ENCODE measurements at regions not wholly inside any gene's neighbourhood (a gene's known extent, or its start where the extent isn't known, plus 50 kb on each side); places are given as distances from the start of the nearest gene placed in this dataset.

GRCh38 chr10:57849691-57850357 is 417.9 kb downstream of the IPMK start:
- dilution Hi-C loops (cut with MboI; ENCODE audit: extremely low pct_ligation_motif_present, low sequenced_read_pairs): no loop called here
- no peak overlapping the region for H2AFZ ChIP-seq (ENCODE audit: control insufficient read depth, low read length)
- DNase-seq (ENCODE audit: low read depth, low spot score) (no peak), FAIRE-seq (no peak)
- no peaks in the 10 kb centered on the region for H3K79me2 ChIP-seq (ENCODE audit: control insufficient read depth, insufficient read depth, low read length)
- H4K20me1 ChIP-seq (ENCODE audit: control insufficient read depth, extremely low read depth, insufficient read depth, low read length): no peaks in the 10 kb centered on the region
- TF ChIP-seq EZH2 (IDR thresholded peaks at IDR 0.05; ENCODE audit: low read length) (no peak), CTCF (optimal IDR thresholded peaks at IDR 0.05 in 1 of 3, IDR thresholded peaks at IDR 0.05 in 1 of 3, conservative IDR thresholded peaks at IDR 0.05 in 1 of 3; ENCODE audit: extremely low read depth in 1 of 3, insufficient read depth in 2 of 3, low read length in 3 of 3) (peak in 2 of 3 experiments; percentile 15 to 26)
- no peaks in the 10 kb centered on the region for H3K9me3 ChIP-seq (ENCODE audit: control insufficient read depth, low read depth, low read length)
- no peak overlapping the region for H3K27ac ChIP-seq (ENCODE audit: control insufficient read depth, insufficient read depth, low read length)
- H3K9ac ChIP-seq (ENCODE audit: control insufficient read depth, extremely low read depth, insufficient read depth, low read length): no peak overlapping the region
- H3K9me1 ChIP-seq (ENCODE audit: control insufficient read depth, extremely low read depth, insufficient read depth, low read length): no peaks in the 10 kb centered on the region
- no peak overlapping the region for H3K4me3 ChIP-seq (ENCODE audit: control insufficient read depth in 2 of 3, extremely low read depth in 1 of 3, insufficient read depth in 2 of 3, low read depth in 1 of 3, low read length in 3 of 3)
- H3K27me3 ChIP-seq (ENCODE audit: control insufficient read depth, extremely low read depth, insufficient read depth, low read length): no peaks in the 10 kb centered on the region
- H3K36me3 ChIP-seq (ENCODE audit: control insufficient read depth in 2 of 2, extremely low read depth in 1 of 2, insufficient read depth in 2 of 2, low read length in 2 of 2): no peaks in the 10 kb centered on the region
- no peak overlapping the region for H3K4me2 ChIP-seq (ENCODE audit: control insufficient read depth, extremely low read depth, insufficient read depth, low read depth, low read length)
- H3K4me1 ChIP-seq (ENCODE audit: control insufficient read depth, extremely low read depth, insufficient read depth, low read length): no peaks in the 10 kb centered on the region

- Histone ChIP-seq H3K4me3 (ENCODE audit: control insufficient read depth in 2 of 3, extremely low read depth in 1 of 3, insufficient read depth in 2 of 3, low read depth in 1 of 3, low read length in 3 of 3) (no peak overlapping the region), H4K20me1 (ENCODE audit: control insufficient read depth, extremely low read depth, insufficient read depth, low read length) (no peaks in the 10 kb centered on the region), H3K27me3 (ENCODE audit: control insufficient read depth, extremely low read depth, insufficient read depth, low read length) (no peaks in the 10 kb centered on the region), H3K4me2 (ENCODE audit: control insufficient read depth, extremely low read depth, insufficient read depth, low read depth, low read length) (no peak overlapping the region), H2AFZ (ENCODE audit: control insufficient read depth, low read length) (no peak overlapping the region), H3K79me2 (ENCODE audit: control insufficient read depth, insufficient read depth, low read length) (no peaks in the 10 kb centered on the region), H3K9me3 (ENCODE audit: control insufficient read depth, low read depth, low read length) (no peaks in the 10 kb centered on the region), H3K36me3 (ENCODE audit: control insufficient read depth in 2 of 2, extremely low read depth in 1 of 2, insufficient read depth in 2 of 2, low read length in 2 of 2) (no peaks in the 10 kb centered on the region), H3K9me1 (ENCODE audit: control insufficient read depth, extremely low read depth, insufficient read depth, low read length) (no peaks in the 10 kb centered on the region), H3K27ac (ENCODE audit: control insufficient read depth, insufficient read depth, low read length) (no peak overlapping the region), H3K4me1 (ENCODE audit: control insufficient read depth, extremely low read depth, insufficient read depth, low read length) (no peaks in the 10 kb centered on the region), H3K9ac (ENCODE audit: control insufficient read depth, extremely low read depth, insufficient read depth, low read length) (no peak overlapping the region)
- no peak for TF ChIP-seq EZH2 (IDR thresholded peaks at IDR 0.05; ENCODE audit: low read length)
- no peak for TF ChIP-seq CTCF (optimal IDR thresholded peaks at IDR 0.05 in 1 of 3, IDR thresholded peaks at IDR 0.05 in 1 of 3, conservative IDR thresholded peaks at IDR 0.05 in 1 of 3; ENCODE audit: extremely low read depth in 1 of 3, insufficient read depth in 2 of 3, low read length in 3 of 3)
- FAIRE-seq (no peak), DNase-seq (ENCODE audit: low read depth, low spot score) (no peak)
- dilution Hi-C loops (cut with MboI; ENCODE audit: extremely low pct_ligation_motif_present, low sequenced_read_pairs): no loop called here
Observed at GRCh38 chr10:57846307-57847065, 421.2 kb downstream of the IPMK start.

Data from keratinocyte (primary cell).